ENCODE measurements at regions not wholly inside any gene's neighbourhood (a gene's known extent, or its start where the extent isn't known, plus 50 kb on each side); places are given as distances from the start of the nearest gene placed in this dataset.

DNA sequence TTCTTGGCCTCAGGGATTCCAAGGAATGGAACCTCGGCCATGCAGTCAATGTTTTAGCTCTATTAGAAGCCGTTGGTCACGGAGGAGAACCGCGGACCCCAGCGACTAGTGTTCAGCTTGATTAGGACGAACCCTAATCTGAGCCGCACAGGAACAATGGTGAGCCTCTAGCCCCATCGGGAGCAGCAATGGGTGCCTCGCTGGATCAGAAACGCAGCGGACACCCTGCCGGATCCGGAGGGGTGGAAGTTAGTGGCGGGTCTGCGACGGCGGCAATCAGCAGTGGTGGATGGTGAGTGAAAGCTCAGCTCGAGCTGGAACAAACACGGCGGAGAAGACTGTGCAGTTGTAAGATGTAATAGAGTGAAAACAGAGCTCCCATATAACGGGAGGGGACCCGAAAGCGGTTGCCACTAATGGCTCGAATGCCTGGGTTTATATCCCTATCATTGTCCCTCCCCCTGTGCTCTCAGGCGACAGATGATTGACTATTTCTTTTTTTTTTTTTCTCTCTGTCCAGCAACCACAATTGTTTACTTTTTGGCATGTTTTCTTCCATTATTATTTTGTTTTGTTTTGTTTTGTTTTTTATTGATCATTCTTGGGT lies 127.7 kb downstream of the ZNF664 start:
- no peak overlapping the region for H3K4me2 ChIP-seq
- FAIRE-seq (no peak), ATAC-seq (peak in 1 of 2 experiments; percentile 27; a peak in 1 of 6 replicates), DNase-seq (ENCODE audit: low read depth in 1 of 2, low spot score in 1 of 2) (no peak)
- H3K9me3 ChIP-seq: no peaks in the 10 kb centered on the region
- no peak overlapping the region for H3K27ac ChIP-seq
- H3K4me3 ChIP-seq: no peak overlapping the region
- ChIA-PET POLR2A (interaction anchor here (0.7 kb wide), 1 partner anchor 16 kb away, joined by 3 read pairs; no protein-coding TSS in a partner anchor), CTCF (no interaction called here)
- no peaks in the 10 kb centered on the region for H3K4me1 ChIP-seq
- 76% methylated on average over 26 of the region's 26 CpGs for WGBS (ENCODE audit: missing lambda C conversion rate)
- no peak for TF ChIP-seq ESRRA (IDR thresholded peaks at IDR 0.05; ENCODE audit: borderline replicate concordance, low read length)
- TF ChIP-seq HOXA7 (CRISPR knock-in tag; IDR thresholded peaks at IDR 0.05): no peak
- no peak for TF ChIP-seq EHMT2 (IDR thresholded peaks at IDR 0.05; ENCODE audit: low read depth)
- TF ChIP-seq, protein P1, sequence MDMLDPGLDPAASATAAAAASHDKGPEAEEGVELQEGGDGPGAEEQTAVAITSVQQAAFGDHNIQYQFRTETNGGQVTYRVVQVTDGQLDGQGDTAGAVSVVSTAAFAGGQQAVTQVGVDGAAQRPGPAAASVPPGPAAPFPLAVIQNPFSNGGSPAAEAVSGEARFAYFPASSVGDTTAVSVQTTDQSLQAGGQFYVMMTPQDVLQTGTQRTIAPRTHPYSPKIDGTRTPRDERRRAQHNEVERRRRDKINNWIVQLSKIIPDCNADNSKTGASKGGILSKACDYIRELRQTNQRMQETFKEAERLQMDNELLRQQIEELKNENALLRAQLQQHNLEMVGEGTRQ (IDR thresholded peaks at IDR 0.05): no peak
- TF ChIP-seq TP53 (CRISPR knock-in tag; IDR thresholded peaks at IDR 0.05): no peak
- TF ChIP-seq CEBPB (IDR thresholded peaks at IDR 0.05): no peak
- TF ChIP-seq NR3C1 (IDR thresholded peaks at IDR 0.05): no peak
- no peak for TF ChIP-seq KDM5A (IDR thresholded peaks at IDR 0.05)
- TF ChIP-seq RFX5 (IDR thresholded peaks at IDR 0.05): no peak
- no peak for TF ChIP-seq FOSL2 (IDR thresholded peaks at IDR 0.05)
- no peak for TF ChIP-seq FOSL2 (CRISPR knock-in tag; IDR thresholded peaks at IDR 0.05)
- no peak for TF ChIP-seq BHLHE40 (IDR thresholded peaks at IDR 0.05; ENCODE audit: low read depth, low read length)
- TF ChIP-seq CHD2 (IDR thresholded peaks at IDR 0.05; ENCODE audit: low read length, partially characterized antibody): no peak
- TF ChIP-seq MAX (IDR thresholded peaks at IDR 0.05): no peak

- FAIRE-seq (no peak), DNase-seq (ENCODE audit: low read depth in 1 of 2, low spot score in 1 of 2) (no peak), ATAC-seq (no peak)
- ChIA-PET CTCF (interaction anchor here (0.9 to 1.4 kb wide), 3 partner anchors 13 to 69 kb away, joined by 3 to 4 read pairs (median 3); no protein-coding TSS in a partner anchor), POLR2A (no interaction called here)
- Histone ChIP-seq H3K9me3 (no peaks in the 10 kb centered on the region), H3K4me1 (no peaks in the 10 kb centered on the region), H3K27ac (no peak overlapping the region), H3K4me2 (no peak overlapping the region), H3K4me3 (no peak overlapping the region)
- 81% methylated on average over 14 of the region's 14 CpGs for WGBS (ENCODE audit: missing lambda C conversion rate)
- TF ChIP-seq NFE2L2 (conservative IDR thresholded peaks at IDR 0.05; ENCODE audit: low read length) (no peak), HOXA7 (CRISPR knock-in tag; IDR thresholded peaks at IDR 0.05) (no peak), SREBF2 (IDR thresholded peaks at IDR 0.05) (no peak), POLR2A (IDR thresholded peaks at IDR 0.05; ENCODE audit: low read length) (no peak), CTCF (IDR thresholded peaks at IDR 0.05) (no peak), CHD2 (IDR thresholded peaks at IDR 0.05; ENCODE audit: low read length, partially characterized antibody) (no peak), ATOH8 (CRISPR knock-in tag; IDR thresholded peaks at IDR 0.05; ENCODE audit: low read depth) (no peak), BCL3 (IDR thresholded peaks at IDR 0.05) (no peak), NR3C1 (IDR thresholded peaks at IDR 0.05) (no peak), MAX (IDR thresholded peaks at IDR 0.05) (no peak), HES2 (IDR thresholded peaks at IDR 0.05) (no peak), HDAC2 (IDR thresholded peaks at IDR 0.05) (no peak), ELK1 (IDR thresholded peaks at IDR 0.05; ENCODE audit: low read depth, low read length) (no peak), RAD21 (conservative IDR thresholded peaks at IDR 0.05 in 1 of 2, IDR thresholded peaks at IDR 0.05 in 1 of 2) (no peak), RNF2 (IDR thresholded peaks at IDR 0.05; ENCODE audit: borderline replicate concordance, low read depth) (no peak)
- TF ChIP-seq, protein P2, sequence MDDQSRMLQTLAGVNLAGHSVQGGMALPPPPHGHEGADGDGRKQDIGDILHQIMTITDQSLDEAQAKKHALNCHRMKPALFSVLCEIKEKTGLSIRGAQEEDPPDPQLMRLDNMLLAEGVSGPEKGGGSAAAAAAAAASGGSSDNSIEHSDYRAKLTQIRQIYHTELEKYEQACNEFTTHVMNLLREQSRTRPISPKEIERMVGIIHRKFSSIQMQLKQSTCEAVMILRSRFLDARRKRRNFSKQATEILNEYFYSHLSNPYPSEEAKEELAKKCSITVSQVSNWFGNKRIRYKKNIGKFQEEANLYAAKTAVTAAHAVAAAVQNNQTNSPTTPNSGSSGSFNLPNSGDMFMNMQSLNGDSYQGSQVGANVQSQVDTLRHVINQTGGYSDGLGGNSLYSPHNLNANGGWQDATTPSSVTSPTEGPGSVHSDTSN (IDR thresholded peaks at IDR 0.05): no peak
- TF ChIP-seq, protein P1 (IDR thresholded peaks at IDR 0.05): no peak
These were observed 132.5 kb downstream of the ZNF664 start for GRCh38 chr12:124105546-124105945.
